ENCODE measurements at regions not wholly inside any gene's neighbourhood (a gene's known extent, or its start where the extent isn't known, plus 50 kb on each side); places are given as distances from the start of the nearest gene placed in this dataset.

- H3K27ac ChIP-seq (replicated peaks in 1 of 4) = no peak overlapping the region
- no peak for TF ChIP-seq EP300 (IDR thresholded peaks at IDR 0.05)
- no peak for TF ChIP-seq POLR2AphosphoS5 (IDR thresholded peaks at IDR 0.05)
- no peak for TF ChIP-seq POLR2A (IDR thresholded peaks at IDR 0.05; ENCODE audit: low read depth)
- TF ChIP-seq CTCF (IDR thresholded peaks at IDR 0.05) = no peak
- 77% methylated on average over 4 of the region's 4 CpGs for WGBS
- no peaks in the 10 kb centered on the region for H3K36me3 ChIP-seq
- H3K9me3 ChIP-seq = no peaks in the 10 kb centered on the region
- intact Hi-C loops (cut with DNase I) = no loop called here
- H3K27me3 ChIP-seq = no peaks in the 10 kb centered on the region
- no peaks in the 10 kb centered on the region for H3K4me1 ChIP-seq
- DNase-seq (ENCODE audit: extremely low spot score) = peak; percentile 89
- no peak overlapping the region for H3K4me3 ChIP-seq
Observed at GRCh38 chr2:7826656-7827055, 855.2 kb upstream of the ID2 start.

GRCh38 chr2:7829241-7829640 lies 852.6 kb upstream of the ID2 start:
- WGBS = 83% methylated on average over 3 of the region's 3 CpGs
- TF ChIP-seq POLR2A (IDR thresholded peaks at IDR 0.05; ENCODE audit: low read depth) = no peak
- TF ChIP-seq CTCF (IDR thresholded peaks at IDR 0.05) = no peak
- TF ChIP-seq EP300 (IDR thresholded peaks at IDR 0.05) = no peak
- TF ChIP-seq POLR2AphosphoS5 (IDR thresholded peaks at IDR 0.05) = no peak
- Histone ChIP-seq H3K9me3 (no peaks in the 10 kb centered on the region), H3K4me3 (no peak overlapping the region), H3K4me1 (no peaks in the 10 kb centered on the region), H3K36me3 (no peaks in the 10 kb centered on the region), H3K27me3 (no peaks in the 10 kb centered on the region), H3K27ac (replicated peaks in 1 of 4) (no peak overlapping the region)
- DNase-seq (ENCODE audit: extremely low spot score) = peak; percentile 7
- intact Hi-C loops (cut with DNase I) = no loop called here

GRCh38 chr2:7830616-7831015 lies 851.2 kb upstream of the ID2 start:
- no peak for TF ChIP-seq CTCF (IDR thresholded peaks at IDR 0.05)
- TF ChIP-seq POLR2A (IDR thresholded peaks at IDR 0.05; ENCODE audit: low read depth) = no peak
- no peak for TF ChIP-seq POLR2AphosphoS5 (IDR thresholded peaks at IDR 0.05)
- TF ChIP-seq EP300 (IDR thresholded peaks at IDR 0.05) = no peak
- peak; percentile 37 for DNase-seq (ENCODE audit: extremely low spot score)
- no peak overlapping the region for H3K27ac ChIP-seq (replicated peaks in 1 of 4)
- intact Hi-C loops (cut with DNase I) = no loop called here
- WGBS = 91% methylated on average over 2 of the region's 2 CpGs
- H3K9me3 ChIP-seq = no peaks in the 10 kb centered on the region
- no peaks in the 10 kb centered on the region for H3K4me1 ChIP-seq
- H3K4me3 ChIP-seq = no peak overlapping the region
- no peaks in the 10 kb centered on the region for H3K36me3 ChIP-seq
- no peaks in the 10 kb centered on the region for H3K27me3 ChIP-seq

- Histone ChIP-seq H3K27ac (replicated peaks in 1 of 4) (no peak overlapping the region), H3K27me3 (no peaks in the 10 kb centered on the region), H3K9me3 (no peaks in the 10 kb centered on the region), H3K4me3 (no peak overlapping the region), H3K4me1 (no peaks in the 10 kb centered on the region), H3K36me3 (no peaks in the 10 kb centered on the region)
- intact Hi-C loops (cut with DNase I) = no loop called here
- 76% methylated on average over 3 of the region's 3 CpGs for WGBS
- DNase-seq (ENCODE audit: extremely low spot score) = peak; percentile 10
- TF ChIP-seq EP300 (IDR thresholded peaks at IDR 0.05) = no peak
- no peak for TF ChIP-seq POLR2A (IDR thresholded peaks at IDR 0.05; ENCODE audit: low read depth)
- TF ChIP-seq POLR2AphosphoS5 (IDR thresholded peaks at IDR 0.05) = no peak
- no peak for TF ChIP-seq CTCF (IDR thresholded peaks at IDR 0.05)
Observed at GRCh38 chr2:7835151-7835550, 846.7 kb upstream of the ID2 start.

Measured in esophagus muscularis mucosa (tissue), 4 donors.